HG02884 (cell line): ENCODE measurements at regions not wholly inside any gene's neighbourhood (a gene's known extent, or its start where the extent isn't known, plus 50 kb on each side); places are given as distances from the start of the nearest gene placed in this dataset.

Experiments
- ATAC-seq: cut with Tn5 transposase; IDR thresholded peaks from one replicate; pipeline ENCODE4 v1.9.1; 2021; ENCODE audit warnings: mild to moderate bottlenecking, moderate library complexity; ENCODE audit not compliant: unreplicated experiment

DNA sequence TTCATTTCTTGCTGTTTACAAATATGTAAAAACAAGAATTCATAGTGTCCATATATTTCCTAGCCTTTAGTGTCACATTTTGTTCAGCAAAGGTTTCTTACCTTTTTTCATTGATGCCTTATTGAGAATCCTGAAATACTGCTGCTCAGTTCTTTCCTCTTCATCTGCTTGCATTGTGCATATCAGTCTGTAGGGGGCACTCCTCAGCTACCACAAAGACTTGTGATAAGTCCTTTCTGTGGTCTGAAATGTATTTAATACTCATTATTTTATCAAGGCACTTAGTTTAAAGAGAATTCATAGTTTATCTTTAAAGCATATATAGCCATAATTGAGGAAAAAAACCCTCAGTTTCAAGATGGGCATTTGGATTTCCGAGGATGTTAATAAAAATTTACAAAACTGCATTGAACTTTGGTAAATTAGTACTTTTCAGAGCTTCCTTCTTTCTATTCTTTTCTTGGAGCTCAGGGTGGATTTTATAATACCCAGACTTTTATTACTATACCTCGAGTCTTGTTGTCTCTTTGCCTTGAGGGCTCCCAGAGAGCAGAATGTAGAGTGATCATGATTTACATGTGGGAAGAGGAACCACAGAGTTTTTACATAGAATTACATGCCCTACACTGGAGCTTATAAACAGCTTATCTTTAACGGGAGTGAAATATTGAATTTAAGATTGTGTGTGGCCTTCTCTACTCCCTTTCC is 570.1 kb downstream of the PLCL1 start:
- ATAC-seq: no peak

DNA sequence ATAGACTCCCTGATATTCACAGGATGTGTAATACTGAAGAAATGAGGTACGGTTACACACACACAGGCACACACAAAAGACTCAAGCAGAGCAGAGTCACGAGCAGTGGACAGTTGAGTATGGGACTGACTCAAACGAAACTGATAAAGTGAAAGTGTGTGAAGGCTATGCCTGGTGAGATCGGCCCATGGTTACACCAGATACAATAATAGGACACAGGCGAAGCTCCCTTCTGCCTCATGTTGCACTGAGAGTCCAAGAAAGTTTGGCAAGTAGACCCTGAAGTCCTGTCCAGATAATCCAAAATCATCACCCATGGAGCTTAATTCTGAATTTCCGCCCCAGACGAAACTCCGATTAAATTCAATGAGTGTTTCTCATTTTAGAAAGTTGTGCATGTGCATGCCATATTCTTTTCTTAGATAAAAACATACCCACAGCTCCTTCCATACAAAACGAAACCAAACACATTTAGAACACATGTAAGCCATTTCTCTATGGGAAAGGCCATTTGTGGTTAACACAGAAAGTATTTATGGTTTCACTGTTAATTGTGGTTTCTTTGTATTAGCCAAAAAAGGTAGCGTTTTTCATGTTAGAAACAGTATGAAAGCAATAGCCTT is 567.6 kb downstream of the PLCL1 start:
- ATAC-seq: peak; percentile 95

DNA sequence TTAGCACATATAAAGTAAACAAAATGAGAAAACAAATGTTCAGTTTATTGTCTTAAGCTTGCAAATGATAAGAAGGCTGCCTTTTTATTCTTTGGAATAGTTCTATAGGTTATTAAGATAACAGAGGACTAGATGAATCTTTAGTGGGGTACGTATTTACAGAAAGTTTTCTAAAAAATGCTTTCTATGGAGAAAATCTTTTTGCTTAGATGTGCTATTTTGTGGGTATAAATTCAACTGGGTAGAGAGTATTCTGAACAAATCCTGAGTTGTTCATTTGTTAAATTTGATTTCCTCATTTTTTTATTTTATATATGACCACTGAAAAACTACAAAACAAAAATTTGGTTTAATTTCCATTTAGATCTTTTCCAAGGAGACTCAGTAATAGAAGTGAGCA is 566.9 kb downstream of the PLCL1 start:
- ATAC-seq: no peak

DNA sequence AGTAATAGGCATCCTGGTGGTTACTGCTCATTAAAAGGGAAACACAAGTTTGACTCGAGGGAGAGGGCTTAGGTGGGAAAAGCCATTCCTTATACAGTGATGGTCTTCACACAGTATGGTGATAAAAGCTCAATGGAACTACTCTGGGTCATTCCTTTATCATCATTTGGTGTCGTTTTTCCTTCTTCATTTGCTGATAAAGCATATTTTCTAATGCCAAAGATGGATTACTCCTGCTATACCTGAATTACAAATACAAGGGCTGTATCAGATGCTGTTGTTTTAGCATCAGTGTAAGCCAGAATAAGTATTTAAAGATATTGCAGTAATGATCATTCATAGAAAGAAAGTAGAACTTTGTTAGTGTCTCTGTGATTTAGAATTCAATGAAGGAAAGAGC is 563.7 kb downstream of the PLCL1 start:
- ATAC-seq: no peak

DNA sequence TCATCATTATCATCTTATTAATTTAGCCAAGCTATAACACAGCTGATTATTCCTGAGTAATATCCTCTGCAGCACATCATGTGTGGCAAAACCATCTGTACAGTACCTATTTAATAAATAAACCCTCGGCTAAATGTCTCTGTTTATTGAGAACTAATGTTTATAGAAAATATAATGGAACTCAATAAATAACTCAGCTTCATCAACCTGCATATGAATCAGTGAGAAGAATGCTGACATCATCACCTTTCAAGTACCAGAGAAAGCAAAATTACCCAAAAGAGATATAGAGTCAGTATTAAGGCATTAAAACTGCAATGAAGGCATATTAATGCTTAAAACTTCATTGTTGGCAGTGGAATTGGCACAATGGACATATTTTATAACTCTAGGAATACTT is 558.3 kb downstream of the PLCL1 start:
- no peak for ATAC-seq

DNA sequence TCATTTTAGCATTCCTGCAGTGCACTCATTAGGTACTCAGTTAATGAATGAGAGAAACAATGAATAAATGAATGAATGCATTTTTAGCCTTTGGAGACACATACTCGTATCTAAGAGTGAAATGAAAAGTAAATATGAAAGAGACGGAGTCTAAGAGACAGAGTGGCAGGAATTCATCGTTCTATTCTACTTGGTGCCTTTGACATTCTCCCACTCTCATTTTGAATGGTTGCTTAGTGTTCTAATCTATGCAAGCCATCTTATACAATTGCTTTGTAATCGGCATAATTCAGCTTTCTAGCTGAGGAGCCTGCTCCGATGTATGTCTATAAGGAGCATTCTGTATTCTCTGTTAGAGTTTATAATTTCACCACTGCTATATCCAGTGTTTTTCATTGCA is 554.9 kb downstream of the PLCL1 start:
- no peak for ATAC-seq

DNA sequence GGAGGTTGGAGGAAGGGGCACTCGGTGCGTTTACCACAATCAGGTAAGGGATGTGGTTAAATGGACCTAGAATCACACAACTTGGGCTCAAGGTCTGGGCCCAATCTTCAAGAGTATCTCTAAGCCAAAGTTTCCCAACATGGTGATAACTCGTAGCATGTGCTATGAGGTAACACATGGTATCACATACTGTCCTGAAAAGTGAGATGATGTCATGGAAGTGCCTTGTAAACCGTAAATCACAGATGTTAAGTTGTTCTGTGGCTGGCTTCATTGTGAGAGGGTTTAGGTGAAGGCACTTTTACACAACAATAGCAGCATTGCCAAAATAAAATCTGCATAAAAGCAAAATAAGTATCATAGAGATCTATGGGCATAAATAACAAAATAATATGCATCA is 551.8 kb downstream of the PLCL1 start:
- ATAC-seq: no peak

DNA sequence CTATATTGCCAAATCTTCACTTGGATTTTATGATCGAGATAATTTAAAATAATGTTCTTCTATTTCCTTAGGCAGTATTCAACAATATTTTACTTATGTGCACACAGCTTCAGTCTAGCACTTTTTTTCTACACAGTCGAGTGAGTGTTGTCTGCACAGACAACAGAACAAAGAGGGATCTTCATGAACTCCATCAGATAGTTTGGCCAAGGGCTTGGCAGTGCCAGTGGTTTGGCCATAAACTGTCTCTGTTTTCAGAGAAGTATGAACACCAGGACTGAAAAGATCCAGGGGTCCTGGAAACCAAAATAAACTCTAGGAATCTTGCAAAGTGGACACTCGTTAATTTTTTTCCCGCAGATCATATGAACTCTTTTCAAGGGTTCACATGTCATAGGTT is 547.3 kb downstream of the PLCL1 start:
- no peak for ATAC-seq

DNA sequence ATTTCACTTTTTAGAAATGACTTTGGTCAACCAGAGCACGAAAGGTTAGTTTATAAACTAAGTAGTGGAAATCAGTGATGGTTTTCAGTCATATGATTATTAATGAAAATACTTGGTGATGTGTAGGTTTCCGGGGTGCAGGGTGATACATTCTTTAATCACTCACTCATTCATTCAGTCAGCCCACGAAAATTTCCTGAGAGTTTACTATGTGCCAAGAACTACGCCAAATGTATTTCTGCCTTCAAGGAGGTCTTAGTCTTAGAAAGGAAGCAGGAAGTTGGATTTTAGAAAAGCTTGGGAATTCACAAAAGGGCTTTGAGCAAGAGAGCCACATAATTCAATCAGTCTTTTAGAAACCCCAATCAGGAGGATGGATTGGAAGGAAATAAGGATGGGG is 543.6 kb downstream of the PLCL1 start:
- ATAC-seq: no peak

DNA sequence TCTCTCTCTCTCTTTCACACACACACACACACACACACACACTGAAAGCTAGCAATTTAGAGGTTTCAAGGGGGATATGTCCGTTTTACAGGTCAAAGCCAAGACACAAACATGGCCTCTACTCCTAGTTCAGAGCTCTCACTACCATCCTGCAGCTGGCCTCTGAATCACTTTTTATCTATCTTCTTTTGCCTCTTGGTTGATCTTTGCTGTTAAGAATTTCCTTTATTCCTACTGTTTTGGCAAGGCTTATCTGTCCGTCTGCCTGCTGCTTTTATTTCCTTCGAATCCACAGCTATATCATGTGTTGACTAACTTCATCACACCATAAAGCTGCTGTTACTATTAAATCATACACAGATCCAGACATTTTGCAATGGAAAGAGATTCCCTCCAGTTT is 543.0 kb downstream of the PLCL1 start:
- ATAC-seq: no peak

DNA sequence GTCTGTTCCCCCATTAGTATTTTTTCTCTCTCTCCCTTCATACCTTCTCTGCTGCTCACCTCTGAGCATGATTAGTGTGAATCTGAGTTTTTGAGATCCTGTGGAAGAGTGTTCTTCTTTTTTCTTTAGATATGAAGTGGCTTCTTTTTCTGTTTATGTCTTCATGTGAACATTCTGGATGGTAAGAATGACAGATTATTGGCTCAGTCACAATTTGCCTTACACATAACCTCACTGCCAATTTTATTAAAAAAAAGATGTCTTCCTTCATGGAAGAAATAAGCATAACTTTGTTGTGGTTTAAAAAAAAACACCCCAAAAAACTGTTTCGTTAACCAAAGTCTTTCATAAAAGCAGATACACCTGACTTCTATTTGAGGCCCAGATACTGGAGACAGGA is 539.1 kb downstream of the PLCL1 start:
- no peak for ATAC-seq

DNA sequence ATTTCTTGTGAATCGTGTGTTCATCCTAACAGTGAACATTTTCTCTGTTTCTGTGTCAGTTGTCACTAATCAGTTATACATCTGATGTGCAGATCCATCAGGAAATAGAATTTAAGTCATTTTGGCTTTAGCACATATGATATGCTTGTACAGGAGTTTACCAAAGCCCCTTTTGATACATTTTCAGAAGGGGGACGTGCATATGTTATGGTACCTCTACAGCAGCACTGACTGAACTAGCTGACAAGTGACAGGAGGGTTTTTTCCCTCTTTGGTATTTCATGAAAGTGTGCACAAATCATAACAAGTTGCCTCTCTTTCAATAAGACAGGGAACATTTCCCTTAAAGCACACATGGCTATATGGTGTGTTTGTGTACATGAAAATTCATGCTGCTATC is 536.5 kb downstream of the PLCL1 start:
- ATAC-seq: no peak

DNA sequence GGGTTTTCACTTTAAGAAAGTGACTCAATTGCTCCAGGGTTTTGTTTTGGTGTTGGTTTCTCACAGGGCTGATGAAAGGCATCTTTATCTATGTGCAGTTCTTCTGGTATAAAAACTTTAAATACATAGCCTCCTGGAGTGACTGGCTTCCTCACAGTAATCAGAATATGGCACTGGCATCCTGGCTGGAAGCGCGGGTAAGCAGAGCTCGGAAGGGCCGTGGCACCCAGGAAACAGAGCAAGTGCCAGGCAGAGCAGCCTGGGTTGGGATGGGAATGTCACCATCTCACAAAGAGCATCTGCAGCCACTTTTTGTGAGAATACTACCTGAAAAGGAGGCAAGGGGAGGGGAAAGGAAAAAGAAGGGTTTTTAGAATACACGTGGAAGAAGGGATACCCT is 534.7 kb downstream of the PLCL1 start:
- no peak for ATAC-seq

DNA sequence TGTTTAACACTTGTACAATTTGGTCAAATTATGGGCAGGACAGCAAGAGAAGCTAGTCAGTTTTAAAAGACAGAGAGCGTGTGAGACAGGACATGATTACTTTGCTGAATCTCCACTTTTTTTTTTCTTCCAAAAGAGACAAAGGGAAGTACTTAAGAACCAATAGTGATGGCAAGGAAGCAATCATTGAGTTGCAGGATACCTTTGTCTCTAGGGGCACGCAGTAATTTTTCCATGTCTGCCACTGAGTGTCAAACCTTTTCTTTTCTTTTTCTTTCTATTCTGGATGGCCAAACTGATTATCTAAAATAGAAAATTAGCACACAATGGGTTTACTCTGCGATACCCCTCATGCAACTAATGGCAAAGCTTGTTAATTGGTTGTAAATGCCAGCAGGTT is 533.0 kb downstream of the PLCL1 start:
- ATAC-seq: no peak

DNA sequence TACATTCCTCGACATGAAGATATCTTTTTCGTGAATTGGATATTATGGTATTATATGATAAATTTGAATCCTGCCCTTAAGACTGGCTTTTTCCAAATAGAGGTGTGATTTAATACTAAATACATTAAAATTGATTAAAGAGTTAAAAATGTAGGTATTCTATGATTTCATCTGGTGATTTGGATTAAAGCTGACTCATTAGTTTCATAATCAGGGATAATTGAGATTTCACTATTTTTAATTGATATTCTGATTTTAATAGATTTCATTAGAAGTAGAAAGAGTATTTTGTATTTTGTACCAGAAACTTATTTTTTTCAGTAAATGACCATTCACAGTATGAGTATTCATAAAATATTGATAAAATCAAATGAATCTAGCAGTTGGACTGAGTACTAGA is 524.1 kb downstream of the PLCL1 start:
- ATAC-seq: no peak

DNA sequence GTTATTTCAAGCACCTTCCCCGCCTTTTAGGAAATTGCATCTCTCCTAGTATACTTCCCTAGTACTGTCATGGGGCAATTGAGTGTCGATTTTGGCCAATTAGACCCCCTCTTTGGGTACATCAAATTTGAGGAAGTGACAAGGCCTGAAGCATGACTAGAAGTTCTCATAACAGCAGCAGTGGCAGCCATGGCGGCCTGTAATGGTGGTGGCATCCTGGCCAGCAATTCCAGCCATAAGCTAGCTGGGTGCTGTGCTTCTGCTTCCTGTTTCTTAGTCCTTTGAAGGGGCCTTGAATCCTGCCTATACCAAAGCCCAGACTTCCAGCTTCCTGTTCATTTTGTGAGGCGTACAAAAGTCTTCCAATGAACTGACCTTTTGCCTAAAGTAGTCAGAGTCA is 523.1 kb downstream of the PLCL1 start:
- no peak for ATAC-seq

DNA sequence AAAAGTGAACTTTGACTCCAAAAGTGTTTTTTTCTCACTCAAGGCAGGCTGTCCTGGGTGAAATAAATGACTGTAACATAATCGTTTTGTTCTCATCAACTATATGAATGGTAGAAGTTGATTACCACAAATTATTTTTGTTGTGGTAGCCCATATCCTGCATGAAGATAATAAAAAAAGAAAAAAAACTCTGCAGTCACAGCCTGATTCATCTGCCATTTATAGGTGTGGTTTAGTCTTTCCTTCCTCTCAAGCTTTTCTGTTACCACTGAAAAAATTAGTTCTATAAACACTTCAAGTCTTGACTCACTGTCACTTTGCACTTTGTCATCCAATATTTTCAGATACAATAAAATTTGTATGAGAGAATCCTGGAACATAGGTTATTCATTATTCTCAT is 522.0 kb downstream of the PLCL1 start:
- ATAC-seq: peak; percentile 74

DNA sequence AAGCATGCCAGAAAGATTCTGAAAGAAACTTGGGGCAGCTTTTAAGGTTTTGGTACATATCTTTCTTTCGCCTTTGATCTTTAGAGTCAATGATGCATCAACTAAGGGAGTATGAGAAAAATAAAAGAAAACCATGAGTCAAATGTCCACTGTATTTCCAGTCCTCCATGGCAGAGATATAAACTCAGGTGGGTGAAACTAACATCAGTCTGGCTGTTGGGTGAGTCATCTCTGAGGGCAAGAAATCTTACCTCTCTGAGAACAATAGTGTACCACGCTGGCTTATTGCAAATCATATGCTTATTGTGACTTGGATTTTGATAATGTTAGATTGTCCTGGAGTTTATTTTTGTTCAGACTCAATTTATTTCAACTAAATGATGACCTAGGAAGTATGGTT is 521.0 kb downstream of the PLCL1 start:
- no peak for ATAC-seq

DNA sequence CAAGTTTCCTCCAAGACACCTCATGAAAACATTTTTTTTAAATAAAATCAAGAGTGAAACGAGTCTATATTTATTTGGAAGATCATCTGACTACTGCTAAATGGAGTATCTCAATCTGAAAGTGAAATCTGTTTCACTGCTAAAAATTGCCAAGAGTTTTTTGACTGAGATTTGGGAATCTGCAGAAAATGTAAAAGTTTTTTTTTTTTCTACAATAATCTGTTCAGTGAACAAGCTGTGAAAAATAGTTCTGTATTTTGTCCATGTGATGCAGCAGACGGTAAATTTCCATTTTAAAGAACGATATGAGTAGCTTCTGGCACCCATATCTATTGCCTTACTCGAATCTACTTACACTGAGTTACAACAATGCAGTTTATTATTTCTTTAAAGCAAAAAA is 519.7 kb downstream of the PLCL1 start:
- ATAC-seq: no peak

DNA sequence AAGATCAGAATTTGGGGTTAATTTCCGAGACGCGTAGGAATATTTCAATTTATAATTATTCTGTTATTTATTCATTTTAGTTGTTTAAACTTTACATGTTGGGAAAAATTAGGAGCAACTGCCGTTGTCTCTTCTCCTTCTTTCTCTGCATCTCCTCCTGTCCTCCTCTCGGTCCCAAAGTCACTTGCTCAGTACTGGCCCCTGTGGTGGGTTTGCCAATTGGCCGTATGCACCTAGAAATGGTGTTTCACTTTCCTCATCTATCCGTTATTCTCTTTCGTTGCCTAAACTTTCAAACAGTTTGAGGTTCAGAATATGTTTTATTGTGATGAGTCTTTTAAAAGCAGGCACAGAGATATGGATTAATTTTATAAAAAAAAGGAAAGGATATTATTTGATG is 517.9 kb downstream of the PLCL1 start:
- no peak for ATAC-seq

DNA sequence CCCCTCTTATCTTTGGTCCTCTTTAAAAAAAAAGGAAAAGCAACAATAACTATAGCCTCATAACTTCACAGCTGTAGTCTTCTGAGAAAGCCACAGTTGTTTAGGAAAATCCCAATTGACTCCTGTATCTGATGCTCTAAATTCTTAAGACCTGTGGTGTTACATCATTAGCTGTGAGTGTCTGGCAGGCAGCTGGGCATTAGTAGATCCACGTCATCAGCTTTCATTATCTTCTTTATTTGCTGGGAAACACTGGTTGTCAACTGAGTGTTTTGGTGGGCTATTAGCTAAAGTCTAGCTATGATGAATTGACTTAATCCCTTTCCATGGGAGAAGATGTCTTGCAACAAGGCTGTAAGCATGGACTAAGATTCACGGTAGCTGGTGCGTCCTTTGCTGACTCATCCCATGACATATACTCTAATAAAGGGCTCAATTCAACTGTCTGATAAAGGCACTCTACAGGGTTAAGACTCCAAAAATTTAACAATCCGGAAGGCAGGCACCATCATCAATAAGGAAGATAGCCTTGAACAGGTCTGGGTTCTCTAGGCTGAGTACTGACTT is 517.2 kb downstream of the PLCL1 start:
- no peak for ATAC-seq

DNA sequence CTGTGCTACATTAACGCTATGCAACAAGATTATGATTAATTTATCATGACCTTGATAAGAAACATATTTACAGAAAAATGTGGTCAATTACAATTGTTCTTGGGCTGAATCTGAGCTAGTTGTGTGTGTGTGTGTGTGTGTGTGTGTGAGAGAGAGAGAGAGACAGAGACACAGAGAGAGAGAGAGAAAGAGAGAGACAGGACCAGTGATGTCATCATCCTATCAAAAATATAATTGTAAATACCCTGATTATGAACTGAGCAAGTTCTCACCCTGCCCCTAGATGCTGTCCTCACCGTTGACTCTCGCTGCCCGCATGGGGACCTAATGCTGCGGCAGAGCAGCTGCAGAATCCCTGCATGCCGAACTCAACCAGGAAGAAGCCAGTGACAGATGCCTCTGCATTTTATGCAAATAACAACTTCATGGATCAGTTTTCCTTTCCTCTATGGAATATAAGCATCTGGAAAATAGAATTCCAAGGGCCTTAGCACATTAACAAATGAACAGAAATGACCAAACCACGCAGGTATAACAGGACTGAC is 512.5 kb downstream of the PLCL1 start:
- no peak for ATAC-seq
